ENCODE measurements at regions not wholly inside any gene's neighbourhood (a gene's known extent, or its start where the extent isn't known, plus 50 kb on each side); places are given as distances from the start of the nearest gene placed in this dataset.

- no peak for TF ChIP-seq CTCF (IDR thresholded peaks at IDR 0.05; ENCODE audit: unreplicated experiment)
- H3K36me3 Mint-ChIP-seq (ENCODE audit: insufficient read depth), result no peaks in the 10 kb centered on the region
- H3K4me3 Mint-ChIP-seq (ENCODE audit: low read depth), result no peak overlapping the region
- H3K4me1 Mint-ChIP-seq (ENCODE audit: low read depth), result no peaks in the 10 kb centered on the region
- no peak for DNase-seq (ENCODE audit: low spot score, unreplicated experiment)
- H3K27ac Mint-ChIP-seq, result no peak overlapping the region
- H3K27me3 Mint-ChIP-seq, result no peaks in the 10 kb centered on the region
- peaks cover 9% of the 10 kb centered on the region for H3K9me3 Mint-ChIP-seq (ENCODE audit: low read depth)
These were observed 299.1 kb upstream of the SPRED2 start for GRCh38 chr2:65731476-65731875.

DNA sequence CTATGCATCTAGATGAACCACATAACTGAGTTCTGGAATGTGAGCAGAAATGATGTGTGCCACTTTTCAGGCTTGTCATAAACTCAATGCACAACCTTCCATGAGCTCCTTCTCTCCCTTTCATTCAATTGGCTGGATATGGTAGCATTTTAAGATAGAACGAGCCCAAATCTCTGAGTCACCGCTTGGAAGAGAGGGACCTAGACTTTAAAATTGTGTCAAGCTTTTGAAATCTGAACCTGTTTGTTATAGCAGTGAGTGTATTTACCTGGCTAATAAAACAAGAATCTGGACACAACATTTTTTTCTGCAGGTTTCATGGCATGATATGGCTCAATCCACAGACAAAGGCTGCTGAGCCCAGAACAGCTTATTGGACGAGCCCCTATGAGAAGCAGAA is 297.8 kb upstream of the SPRED2 start:
- H3K4me3 Mint-ChIP-seq (ENCODE audit: low read depth), result no peak overlapping the region
- peaks cover 2% of the 10 kb centered on the region for H3K36me3 Mint-ChIP-seq (ENCODE audit: insufficient read depth)
- no peak for DNase-seq (ENCODE audit: low spot score, unreplicated experiment)
- H3K27me3 Mint-ChIP-seq, result no peaks in the 10 kb centered on the region
- H3K27ac Mint-ChIP-seq, result no peak overlapping the region
- TF ChIP-seq CTCF (IDR thresholded peaks at IDR 0.05; ENCODE audit: unreplicated experiment), result no peak
- H3K4me1 Mint-ChIP-seq (ENCODE audit: low read depth), result no peaks in the 10 kb centered on the region
- peaks cover 10% of the 10 kb centered on the region for H3K9me3 Mint-ChIP-seq (ENCODE audit: low read depth)

- TF ChIP-seq CTCF (IDR thresholded peaks at IDR 0.05; ENCODE audit: unreplicated experiment), result no peak
- peaks cover 6% of the 10 kb centered on the region for H3K9me3 Mint-ChIP-seq (ENCODE audit: low read depth)
- H3K27me3 Mint-ChIP-seq, result no peaks in the 10 kb centered on the region
- H3K36me3 Mint-ChIP-seq (ENCODE audit: insufficient read depth), result peaks cover 2% of the 10 kb centered on the region
- DNase-seq (ENCODE audit: low spot score, unreplicated experiment), result no peak
- no peaks in the 10 kb centered on the region for H3K4me1 Mint-ChIP-seq (ENCODE audit: low read depth)
- no peak overlapping the region for H3K27ac Mint-ChIP-seq
- no peak overlapping the region for H3K4me3 Mint-ChIP-seq (ENCODE audit: low read depth)
These were observed 296.8 kb upstream of the SPRED2 start for GRCh38 chr2:65729246-65729645.

DNA sequence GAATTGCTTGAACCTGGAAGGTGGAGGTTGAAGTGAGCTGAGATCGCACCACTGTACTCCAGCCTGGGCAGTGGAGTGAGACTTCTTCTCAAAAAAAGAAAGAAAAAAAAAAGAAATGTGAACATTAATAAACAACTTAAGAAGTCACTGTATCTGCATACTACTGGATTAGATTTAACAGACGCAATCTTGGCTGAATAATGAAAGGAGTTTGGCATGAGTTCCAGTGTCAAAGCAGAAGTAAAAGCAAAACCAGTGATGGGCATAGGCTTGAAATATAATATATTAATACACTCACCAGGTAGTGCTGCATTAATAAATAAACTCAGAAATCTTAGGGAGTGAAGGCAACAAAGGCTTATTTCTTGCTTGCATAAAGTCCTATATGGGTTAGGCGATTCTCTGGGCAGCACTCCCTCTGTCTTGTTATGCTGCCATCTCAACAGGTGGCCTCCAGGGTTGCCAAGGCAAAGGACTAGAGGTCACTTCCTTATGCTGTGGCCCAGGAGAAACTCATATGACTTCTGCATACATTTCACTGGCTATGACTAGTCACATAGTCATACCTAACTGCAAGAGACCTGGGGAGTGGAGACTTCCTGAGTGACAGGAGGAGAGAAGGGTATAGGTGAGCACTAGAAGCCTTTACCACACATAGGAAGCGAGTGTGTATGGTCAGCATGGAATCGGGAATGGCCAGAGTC is 296.2 kb upstream of the SPRED2 start:
- Mint-ChIP-seq H3K27me3 (no peaks in the 10 kb centered on the region), H3K9me3 (ENCODE audit: low read depth) (peaks cover 6% of the 10 kb centered on the region), H3K4me1 (ENCODE audit: low read depth) (no peaks in the 10 kb centered on the region), H3K27ac (no peak overlapping the region), H3K36me3 (ENCODE audit: insufficient read depth) (peaks cover 2% of the 10 kb centered on the region), H3K4me3 (ENCODE audit: low read depth) (no peak overlapping the region)
- TF ChIP-seq CTCF (IDR thresholded peaks at IDR 0.05; ENCODE audit: unreplicated experiment), result no peak
- DNase-seq (ENCODE audit: low spot score, unreplicated experiment), result no peak

DNA sequence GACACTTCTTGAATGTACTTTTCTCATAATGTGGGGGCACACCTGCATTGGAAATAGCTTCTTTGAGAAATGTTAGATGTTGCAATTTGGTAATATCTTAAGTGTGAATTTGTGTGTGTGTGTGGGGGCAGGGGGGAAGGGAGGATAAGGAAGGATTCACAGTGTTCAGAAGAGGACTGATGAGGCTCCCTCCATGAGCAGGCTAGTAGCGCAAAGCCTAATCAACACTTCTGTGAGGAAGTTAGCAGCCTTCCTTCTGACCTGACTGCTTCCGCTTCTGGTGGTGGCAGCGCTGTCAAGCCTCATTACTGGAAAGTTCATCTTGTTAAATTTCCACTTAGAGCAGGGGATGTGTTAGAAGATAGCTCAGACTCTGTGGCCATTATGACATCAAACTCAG is 295.4 kb upstream of the SPRED2 start:
- no peak overlapping the region for H3K27ac Mint-ChIP-seq
- H3K36me3 Mint-ChIP-seq (ENCODE audit: insufficient read depth), result peaks cover 2% of the 10 kb centered on the region
- no peak overlapping the region for H3K4me3 Mint-ChIP-seq (ENCODE audit: low read depth)
- H3K9me3 Mint-ChIP-seq (ENCODE audit: low read depth), result peaks cover 6% of the 10 kb centered on the region
- no peaks in the 10 kb centered on the region for H3K27me3 Mint-ChIP-seq
- H3K4me1 Mint-ChIP-seq (ENCODE audit: low read depth), result peaks cover under 1% of the 10 kb centered on the region
- DNase-seq (ENCODE audit: low spot score, unreplicated experiment), result no peak
- TF ChIP-seq CTCF (IDR thresholded peaks at IDR 0.05; ENCODE audit: unreplicated experiment), result no peak
